ES-I3 (cell line): ENCODE measurements at regions not wholly inside any gene's neighbourhood (a gene's known extent, or its start where the extent isn't known, plus 50 kb on each side); places are given as distances from the start of the nearest gene placed in this dataset.

Experiments
- H3K36me3 ChIP-seq: 2 replicates; pipeline ENCODE4 v1.6.1; 2013; ENCODE audit warnings: mild to moderate bottlenecking, low read length, control low read depth, moderate library complexity; ENCODE audit not compliant: insufficient read depth
- H3K4me1 ChIP-seq: 2 replicates; pipeline ENCODE4 v1.6.1; 2013; ENCODE audit warnings: mild to moderate bottlenecking, control low read depth, low read length; ENCODE audit not compliant: insufficient read depth
- H3K9ac ChIP-seq: 2 replicates; pipeline ENCODE4 v1.6.1; 2013; ENCODE audit warnings: low read depth, mild to moderate bottlenecking, low read length, moderate library complexity
- H3K9me3 ChIP-seq: 2 replicates; pipeline ENCODE4 v1.6.1; 2013; ENCODE audit warnings: mild to moderate bottlenecking, low read length, moderate library complexity; ENCODE audit not compliant: control insufficient read depth, insufficient read depth

- H3K36me3 ChIP-seq = no peaks in the 10 kb centered on the region
- H3K4me1 ChIP-seq = no peaks in the 10 kb centered on the region
- H3K9me3 ChIP-seq = no peaks in the 10 kb centered on the region
- no peak overlapping the region for H3K9ac ChIP-seq
Measured at GRCh38 chr20:22801528-22801927, 217.2 kb upstream of the FOXA2 start.

GRCh38 chr20:22802296-22802695, 217.9 kb upstream of the FOXA2 start:
- Histone ChIP-seq H3K4me1 (no peaks in the 10 kb centered on the region), H3K9me3 (no peaks in the 10 kb centered on the region), H3K9ac (no peak overlapping the region), H3K36me3 (no peaks in the 10 kb centered on the region)

DNA sequence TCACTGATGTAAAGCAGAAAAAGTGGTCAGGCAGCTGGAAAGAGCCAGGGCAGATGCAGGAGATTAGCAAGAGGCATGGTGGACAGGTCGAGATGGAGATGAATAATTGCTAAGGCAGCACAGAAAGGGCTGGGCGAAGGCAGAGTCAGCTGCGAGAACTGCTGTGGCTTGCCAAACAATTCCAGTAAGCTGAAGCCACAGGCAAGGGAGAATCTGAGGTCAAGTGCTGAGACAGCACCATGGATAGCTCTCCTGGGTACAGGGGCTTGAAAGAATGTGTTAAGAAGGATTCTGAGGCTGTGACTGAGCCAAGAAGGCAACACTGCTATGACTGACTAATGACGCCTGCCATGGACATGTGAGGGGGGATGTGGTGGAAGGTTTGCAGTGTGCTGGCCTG, 220.8 kb upstream of the FOXA2 start:
- H3K36me3 ChIP-seq = no peaks in the 10 kb centered on the region
- H3K9me3 ChIP-seq = no peaks in the 10 kb centered on the region
- H3K4me1 ChIP-seq = no peaks in the 10 kb centered on the region
- no peak overlapping the region for H3K9ac ChIP-seq

GRCh38 chr20:22805996-22806395, 221.6 kb upstream of the FOXA2 start:
- Histone ChIP-seq H3K4me1 (no peaks in the 10 kb centered on the region), H3K36me3 (no peaks in the 10 kb centered on the region), H3K9ac (no peak overlapping the region), H3K9me3 (no peaks in the 10 kb centered on the region)

- Histone ChIP-seq H3K36me3 (no peaks in the 10 kb centered on the region), H3K9ac (no peak overlapping the region), H3K9me3 (no peaks in the 10 kb centered on the region), H3K4me1 (no peaks in the 10 kb centered on the region)
Measured at GRCh38 chr20:22807045-22807444, 222.7 kb upstream of the FOXA2 start.

DNA sequence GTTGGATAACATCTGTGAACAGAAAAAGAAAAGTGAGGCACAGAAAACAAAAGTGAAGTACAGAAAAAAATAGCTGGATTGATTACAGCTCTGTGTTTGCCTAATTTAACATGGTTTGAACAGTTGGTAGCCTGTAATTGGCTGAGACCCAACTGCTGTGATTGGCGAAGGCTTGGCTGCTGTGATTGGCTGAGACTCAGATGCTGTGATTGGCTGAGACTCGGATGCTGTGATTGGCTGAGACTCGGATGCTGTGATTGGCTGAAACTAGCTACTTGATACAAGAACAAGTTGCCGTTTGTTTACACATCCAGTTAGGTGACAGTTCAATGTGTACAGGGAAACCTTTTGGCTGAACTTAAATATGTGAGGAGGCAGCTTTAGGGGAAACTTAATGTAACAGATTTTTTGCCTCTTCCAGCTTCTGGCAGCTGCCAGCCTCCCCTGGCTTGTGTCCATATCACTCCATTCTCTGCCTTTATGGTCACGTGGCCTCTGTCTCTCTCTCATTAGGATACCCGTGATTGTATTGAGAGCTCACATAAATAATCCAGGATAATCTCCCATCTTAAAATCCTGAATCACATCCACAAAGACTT, 223.4 kb upstream of the FOXA2 start:
- H3K36me3 ChIP-seq = no peaks in the 10 kb centered on the region
- no peak overlapping the region for H3K9ac ChIP-seq
- H3K9me3 ChIP-seq = no peaks in the 10 kb centered on the region
- H3K4me1 ChIP-seq = no peaks in the 10 kb centered on the region

- H3K9me3 ChIP-seq = no peaks in the 10 kb centered on the region
- H3K4me1 ChIP-seq = no peaks in the 10 kb centered on the region
- H3K9ac ChIP-seq = no peak overlapping the region
- no peaks in the 10 kb centered on the region for H3K36me3 ChIP-seq
Measured at GRCh38 chr20:22808628-22809027, 224.3 kb upstream of the FOXA2 start.

DNA sequence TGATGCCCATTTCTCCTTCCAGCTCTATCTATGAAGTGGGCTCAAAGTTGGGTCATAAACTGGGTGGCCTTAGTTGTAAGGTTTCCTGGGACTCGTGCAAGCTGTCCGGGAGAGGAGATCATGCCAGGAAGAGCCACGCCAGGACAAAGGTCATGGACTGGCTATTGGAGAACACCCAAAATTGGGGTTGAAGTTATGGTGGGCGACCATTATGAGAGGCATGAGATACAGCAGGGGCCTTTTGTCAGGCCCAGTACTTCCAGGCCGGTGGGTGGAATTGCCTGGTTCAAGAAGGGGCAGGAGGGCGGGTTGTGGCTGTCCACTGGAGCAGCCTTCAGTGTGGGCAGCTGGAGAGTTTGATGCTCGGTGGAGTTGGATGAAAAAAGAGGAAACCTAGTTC, 225.1 kb upstream of the SSTR4 start:
- H3K9ac ChIP-seq = no peak overlapping the region
- H3K4me1 ChIP-seq = no peaks in the 10 kb centered on the region
- no peaks in the 10 kb centered on the region for H3K36me3 ChIP-seq
- H3K9me3 ChIP-seq = no peaks in the 10 kb centered on the region

DNA sequence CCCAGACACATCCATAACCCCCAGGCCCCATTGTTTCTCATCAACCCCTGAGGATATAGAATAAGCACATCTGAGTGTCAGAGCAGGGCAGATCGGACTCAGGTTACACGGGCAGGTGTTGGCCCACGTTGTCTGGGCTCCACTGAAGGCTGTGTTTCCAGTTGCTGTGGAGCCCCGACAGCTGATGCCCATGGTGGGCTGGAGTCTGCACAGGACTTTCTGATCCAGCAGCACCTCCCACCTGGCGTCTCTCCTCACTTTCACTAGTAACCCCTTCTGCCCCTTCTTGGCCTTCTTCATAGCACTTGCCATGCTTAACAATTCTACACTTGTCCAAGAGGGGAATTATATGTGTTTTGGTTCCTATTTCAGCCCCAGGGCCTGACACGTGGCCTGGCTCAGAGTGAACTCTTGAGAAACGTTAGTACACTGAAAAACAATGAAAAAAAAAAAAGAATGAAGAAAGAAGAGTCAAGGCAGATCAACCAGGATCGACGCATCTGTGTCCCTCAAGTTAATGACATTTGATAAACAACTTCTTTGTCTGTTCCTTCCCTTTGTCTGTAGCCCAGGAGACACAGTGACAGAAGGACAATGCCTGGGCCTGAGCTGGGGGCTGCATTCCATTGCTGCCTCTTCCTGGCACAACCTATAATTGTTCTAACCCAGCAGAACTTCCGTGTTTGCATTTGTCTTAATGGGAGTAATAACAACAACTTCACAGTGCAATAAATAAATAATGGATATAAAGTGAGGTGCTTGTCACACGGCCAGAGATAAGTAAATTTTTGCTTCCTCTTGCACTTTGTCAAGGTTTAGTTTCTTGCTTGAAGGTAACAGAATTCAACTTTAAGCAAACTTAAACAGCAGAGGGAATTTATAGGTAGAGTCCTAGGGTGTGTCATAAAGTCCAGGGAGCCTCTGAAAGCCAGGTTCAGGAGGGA, 224.2 kb upstream of the SSTR4 start:
- Histone ChIP-seq H3K36me3 (no peaks in the 10 kb centered on the region), H3K4me1 (no peaks in the 10 kb centered on the region), H3K9ac (no peak overlapping the region), H3K9me3 (no peaks in the 10 kb centered on the region)

DNA sequence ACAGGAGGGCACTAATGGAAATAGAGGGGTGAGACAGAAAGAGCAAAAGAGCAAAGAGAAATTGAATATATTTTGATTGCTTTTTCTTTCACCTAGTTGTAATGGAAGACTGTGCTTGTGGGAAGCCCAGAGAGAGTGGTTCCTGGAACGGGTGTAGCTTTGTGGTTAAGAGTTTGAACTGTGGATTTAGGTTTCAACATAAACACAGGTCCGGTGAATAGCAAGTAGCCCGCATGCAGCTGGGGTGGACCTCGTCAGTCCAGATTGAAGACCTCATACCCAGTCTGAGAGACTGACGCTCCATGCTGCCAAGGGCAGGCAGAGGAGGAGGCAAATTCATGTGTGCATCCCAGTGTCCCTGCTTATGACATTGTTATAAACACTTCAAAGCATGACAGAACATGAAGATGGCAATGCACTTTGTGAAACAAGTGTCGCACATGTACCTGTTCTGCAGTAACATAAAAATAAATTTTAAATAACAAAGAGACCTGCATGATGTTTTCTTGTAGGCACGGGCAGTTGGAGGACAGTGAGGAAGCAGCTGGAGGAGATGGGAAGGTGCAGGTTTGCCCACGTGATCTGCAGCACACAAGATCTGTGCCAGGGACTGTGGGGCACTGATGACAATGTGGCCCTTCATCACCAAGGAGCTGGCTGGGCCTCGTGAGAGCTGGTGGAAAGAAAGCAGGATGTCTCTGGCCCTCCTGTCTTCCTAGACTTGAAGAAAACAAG, 220.5 kb upstream of the SSTR4 start:
- H3K36me3 ChIP-seq = no peaks in the 10 kb centered on the region
- H3K9me3 ChIP-seq = no peaks in the 10 kb centered on the region
- H3K4me1 ChIP-seq = no peaks in the 10 kb centered on the region
- H3K9ac ChIP-seq = no peak overlapping the region

- Histone ChIP-seq H3K4me1 (no peaks in the 10 kb centered on the region), H3K9me3 (no peaks in the 10 kb centered on the region), H3K36me3 (no peaks in the 10 kb centered on the region), H3K9ac (no peak overlapping the region)
Measured at GRCh38 chr20:22815206-22815551, 219.9 kb upstream of the SSTR4 start.

GRCh38 chr20:22815603-22816315, 219.4 kb upstream of the SSTR4 start:
- Histone ChIP-seq H3K9ac (no peak overlapping the region), H3K4me1 (no peaks in the 10 kb centered on the region), H3K9me3 (no peaks in the 10 kb centered on the region), H3K36me3 (no peaks in the 10 kb centered on the region)

GRCh38 chr20:22818636-22819035, 216.5 kb upstream of the SSTR4 start:
- Histone ChIP-seq H3K9ac (no peak overlapping the region), H3K4me1 (no peaks in the 10 kb centered on the region), H3K36me3 (no peaks in the 10 kb centered on the region), H3K9me3 (no peaks in the 10 kb centered on the region)

DNA sequence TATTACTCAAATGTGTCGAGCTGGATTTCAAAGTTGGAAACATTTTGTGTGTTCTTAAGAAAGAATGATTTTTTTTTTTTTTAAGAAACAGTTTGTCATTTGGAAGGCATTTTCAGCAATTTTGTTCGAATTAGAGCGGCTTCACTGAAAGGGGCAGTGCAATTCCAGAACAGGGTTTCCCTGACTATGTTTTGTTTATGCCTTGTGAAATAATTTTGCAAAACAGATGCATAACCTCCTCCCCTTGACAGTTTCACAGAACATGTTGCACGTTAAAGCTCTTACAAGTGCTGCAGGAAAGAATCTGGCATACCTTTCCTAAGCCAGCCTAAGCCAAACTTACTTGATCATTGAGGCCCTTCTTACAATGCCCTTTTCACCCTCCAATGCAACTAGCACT, 216.0 kb upstream of the SSTR4 start:
- H3K4me1 ChIP-seq = no peaks in the 10 kb centered on the region
- no peaks in the 10 kb centered on the region for H3K9me3 ChIP-seq
- no peaks in the 10 kb centered on the region for H3K36me3 ChIP-seq
- no peak overlapping the region for H3K9ac ChIP-seq
